H1 (cell line): ENCODE measurements at regions not wholly inside any gene's neighbourhood (a gene's known extent, or its start where the extent isn't known, plus 50 kb on each side); places are given as distances from the start of the nearest gene placed in this dataset.

Experiments
- CTCF ChIA-PET: fragments of 300-600 bp; sonication (Branson Sonifier 250); formaldehyde crosslinking; loops from one replicate; lab custom pipeline; 2021; ENCODE audit not compliant: partially characterized antibody; lab: Charles Lee
- POLR2A ChIA-PET: fragments of 300-600 bp; sonication (Branson Sonifier 250); formaldehyde crosslinking; loops from one replicate; lab custom pipeline; 2021; ENCODE audit warnings: inconsistent platforms; ENCODE audit not compliant: partially characterized antibody; lab: Charles Lee
- DNase-seq, 2 experiments: peaks; one replicate each; pipeline versions ENCODE4 v3.0.0 to v3.0.0-alpha.2; 2010 to 2022; ENCODE audit warnings: low spot score in 2 of 2, low read depth in 1 of 2, mixed read lengths in 1 of 2
- FAIRE-seq: peaks from 2 replicates; lab custom pipeline; 2011; peaks lifted over from hg19 to GRCh38; lab: Jason Lieb, UNC
- H2AFZ ChIP-seq: 2 replicates; pipeline ENCODE4 v1.8.1; 2012; ENCODE audit warnings: low read length, inconsistent platforms
- H2AK5ac ChIP-seq: 2 replicates; pipeline ENCODE4 v1.6.1; 2013; ENCODE audit warnings: low read depth, low read length
- H2BK120ac ChIP-seq: replicated peaks from 2 replicates; pipeline ENCODE3; 2013; ENCODE audit warnings: low read depth, low read length, inconsistent platforms
- H2BK12ac ChIP-seq: 2 replicates; pipeline ENCODE4 v1.6.1; 2013; ENCODE audit warnings: low read depth, low read length
- H2BK15ac ChIP-seq: 2 replicates; pipeline ENCODE4 v1.6.1; 2013; ENCODE audit warnings: low read length
- H2BK20ac ChIP-seq: 2 replicates; pipeline ENCODE4 v1.6.1; 2013; ENCODE audit warnings: low read length
- H2BK5ac ChIP-seq: 2 replicates; pipeline ENCODE4 v1.6.1; 2013; ENCODE audit warnings: low read depth, low read length
- H3K14ac ChIP-seq: 2 replicates; pipeline ENCODE4 v1.6.1; 2013; ENCODE audit warnings: inconsistent platforms; ENCODE audit not compliant: insufficient read length
- H3K18ac ChIP-seq: 2 replicates; pipeline ENCODE4 v1.6.1; 2013; ENCODE audit warnings: low read length; ENCODE audit errors: extremely low read depth
- H3K23ac ChIP-seq: 2 replicates; pipeline ENCODE4 v1.6.1; 2013; ENCODE audit warnings: inconsistent platforms; ENCODE audit not compliant: insufficient read length
- H3K23me2 ChIP-seq: 2 replicates; pipeline ENCODE4 v1.6.1; 2013; ENCODE audit warnings: low read depth, low read length
- H3K27ac ChIP-seq: 2 replicates; pipeline ENCODE4 v1.6.1; 2011; ENCODE audit warnings: low read depth, low read length, inconsistent platforms
- H3K27me3 ChIP-seq, 4 experiments: replicated peaks in 1 of 4; 1 replicate in 1 of 4; 2 replicates in 3 of 4; pipeline versions ENCODE4 v1.6.1 to v1.8.1; 2011 to 2013; ENCODE audit warnings: low read length in 3 of 4, mild to moderate bottlenecking in 3 of 4, inconsistent platforms in 2 of 4, mixed read lengths in 2 of 4, moderate library complexity in 1 of 4; ENCODE audit not compliant: control insufficient read depth in 3 of 4, insufficient read depth in 3 of 4; ENCODE audit errors: extremely low read depth in 1 of 4
- H3K36me3 ChIP-seq, 4 experiments: 2 replicates each; pipeline versions ENCODE4 v1.6.1 to v1.8.1; 2011 to 2013; ENCODE audit warnings: mild to moderate bottlenecking in 4 of 4, low read length in 3 of 4, moderate library complexity in 2 of 4, control low read depth in 1 of 4, inconsistent platforms in 1 of 4; ENCODE audit not compliant: insufficient read depth in 4 of 4, control insufficient read depth in 2 of 4
- H3K4ac ChIP-seq: replicated peaks from 2 replicates; pipeline ENCODE3; 2013; ENCODE audit warnings: low read length, low read depth, mixed read lengths, inconsistent platforms; ENCODE audit not compliant: insufficient read length
- H3K4me1 ChIP-seq, 4 experiments: replicated peaks in 1 of 4; 1 replicate in 1 of 4; 2 replicates in 3 of 4; pipeline versions ENCODE4 v1.6.1 to v1.8.1; 2011 to 2013; ENCODE audit warnings: low read length in 3 of 4, inconsistent platforms in 2 of 4, mixed read lengths in 1 of 4; ENCODE audit not compliant: insufficient read depth in 4 of 4, control insufficient read depth in 3 of 4
- H3K4me2 ChIP-seq, 2 experiments: 2 replicates each; pipeline versions ENCODE4 v1.6.1 to v1.8.1; 2011 to 2013; ENCODE audit warnings: low read depth in 2 of 2, low read length in 2 of 2, control low read depth in 1 of 2, inconsistent platforms in 1 of 2, mild to moderate bottlenecking in 1 of 2; ENCODE audit not compliant: insufficient read depth in 1 of 2
- H3K4me3 ChIP-seq, 4 experiments: fragments of 200-600, 300-600 bp in 1 of 4; sonication (generic), shearing (Covaris generic), sonication (Bioruptor Twin) in 1 of 4; 2 replicates each; pipeline versions ENCODE4 v1.5.1 to v1.8.1; 2011 to 2016; ENCODE audit warnings: low read length in 4 of 4, low read depth in 3 of 4, control low read depth in 2 of 4, inconsistent platforms in 2 of 4, mild to moderate bottlenecking in 2 of 4, mixed read lengths in 1 of 4, moderate library complexity in 1 of 4; ENCODE audit not compliant: insufficient read depth in 2 of 4; ENCODE audit errors: extremely low read depth in 1 of 4
- H3K56ac ChIP-seq: replicated peaks from 2 replicates; pipeline ENCODE3; 2013; ENCODE audit warnings: low read depth, mild to moderate bottlenecking, mixed read lengths, low read length, inconsistent platforms; ENCODE audit not compliant: insufficient read length
- H3K79me1 ChIP-seq: 2 replicates; pipeline ENCODE4 v1.6.1; 2013; ENCODE audit warnings: low read depth, low read length, control low read depth
- H3K79me2 ChIP-seq, 2 experiments: 2 replicates each; pipeline versions ENCODE4 v1.6.1 to v1.8.1; 2012 to 2013; ENCODE audit warnings: low read length in 2 of 2, mild to moderate bottlenecking in 2 of 2, inconsistent platforms in 1 of 2; ENCODE audit not compliant: insufficient read depth in 2 of 2, control insufficient read depth in 1 of 2
- H3K9ac ChIP-seq, 4 experiments: replicated peaks in 1 of 4; 1 replicate in 1 of 4; 2 replicates in 3 of 4; pipeline versions ENCODE4 v1.6.1 to v1.8.1; 2011 to 2013; ENCODE audit warnings: low read depth in 3 of 4, low read length in 3 of 4, control low read depth in 2 of 4, mild to moderate bottlenecking in 2 of 4, moderate library complexity in 2 of 4, inconsistent platforms in 1 of 4; ENCODE audit errors: extremely low read depth in 1 of 4
- H3K9me3 ChIP-seq, 2 experiments: 2 replicates each; pipeline versions ENCODE4 v1.6.1 to v1.8.1; 2012 to 2013; ENCODE audit warnings: mild to moderate bottlenecking in 2 of 2, moderate library complexity in 2 of 2, control low read depth in 1 of 2, inconsistent platforms in 1 of 2, low read depth in 1 of 2, low read length in 1 of 2, mixed read lengths in 1 of 2; ENCODE audit not compliant: insufficient read depth in 2 of 2
- H4K20me1 ChIP-seq, 2 experiments: replicated peaks in 1 of 2; 2 replicates each; pipeline versions ENCODE3 to v1.8.1; 2011 to 2013; ENCODE audit warnings: inconsistent platforms in 2 of 2, low read length in 2 of 2, mild to moderate bottlenecking in 1 of 2; ENCODE audit not compliant: insufficient read depth in 2 of 2, control insufficient read depth in 1 of 2
- H4K5ac ChIP-seq: 2 replicates; pipeline ENCODE4 v1.6.1; 2013; ENCODE audit warnings: low read length, low read depth, mixed read lengths, inconsistent platforms; ENCODE audit not compliant: insufficient read length
- H4K8ac ChIP-seq: 2 replicates; pipeline ENCODE4 v1.8.0; 2013; ENCODE audit warnings: mild to moderate bottlenecking, moderate library complexity, low read length, inconsistent platforms; ENCODE audit not compliant: insufficient read depth; ENCODE audit errors: extremely low read depth
- H4K91ac ChIP-seq: replicated peaks from 2 replicates; pipeline ENCODE3; 2013; ENCODE audit warnings: low read length, mixed read lengths, inconsistent platforms; ENCODE audit not compliant: insufficient read length
- ASH2L ChIP-seq: fragments of 200-600, 300-600 bp; sonication (generic); IDR thresholded peaks from one replicate; pipeline ENCODE4 v1.7.1; 2017; ENCODE audit warnings: low read length
- BACH1 ChIP-seq: IDR thresholded peaks from 2 replicates; pipeline ENCODE4 v1.6.1; 2012; ENCODE audit warnings: low read length, improper control_type of control experiment
- BRCA1 ChIP-seq: IDR thresholded peaks from 2 replicates; pipeline ENCODE4 v1.6.1; 2012; ENCODE audit warnings: low read depth, low read length, improper control_type of control experiment
- CHD1 ChIP-seq: IDR thresholded peaks from 2 replicates; pipeline ENCODE4 v1.6.1; 2012; ENCODE audit warnings: low read depth, low read length, improper control_type of control experiment
- CHD2 ChIP-seq: IDR thresholded peaks from 2 replicates; pipeline ENCODE4 v1.6.1; 2012; ENCODE audit warnings: low read length, improper control_type of control experiment
- EZH2 ChIP-seq: fragments of 200-600 bp; sonication (generic); IDR thresholded peaks from 2 replicates; pipeline ENCODE4 v1.7.1; 2012; ENCODE audit warnings: low read depth, mild to moderate bottlenecking, moderate library complexity, low read length, inconsistent platforms; ENCODE audit not compliant: severe bottlenecking
- FOSL1 ChIP-seq: IDR thresholded peaks from 2 replicates; pipeline ENCODE4 v1.6.1; 2011; ENCODE audit warnings: mild to moderate bottlenecking, low read depth, low read length, moderate library complexity; ENCODE audit not compliant: insufficient read depth
- HDAC2 ChIP-seq, 2 experiments: fragments of 300-600 bp in 1 of 2; sonication (generic) in 1 of 2; IDR thresholded peaks; 2 replicates each; pipeline ENCODE4 v1.6.1; 2011 to 2012; ENCODE audit warnings: low read depth in 2 of 2, low read length in 2 of 2, mild to moderate bottlenecking in 2 of 2, moderate library complexity in 2 of 2, borderline replicate concordance in 1 of 2, inconsistent platforms in 1 of 2
- HDAC6 ChIP-seq: IDR thresholded peaks from one replicate; pipeline ENCODE4 v1.7.1; 2012; ENCODE audit warnings: low read depth, mild to moderate bottlenecking, inconsistent platforms, low read length, moderate library complexity
- MAX ChIP-seq: IDR thresholded peaks from 2 replicates; pipeline ENCODE4 v1.6.1; 2012; ENCODE audit warnings: inconsistent platforms
- NANOG ChIP-seq: IDR thresholded peaks from 2 replicates; pipeline ENCODE4 v1.6.1; 2011; ENCODE audit warnings: low read length, low read depth, mild to moderate bottlenecking, inconsistent platforms; ENCODE audit not compliant: insufficient read depth, poor library complexity, severe bottlenecking
- POLR2A ChIP-seq, 2 experiments: IDR thresholded peaks; 1 replicate in 1 of 2; 2 replicates in 1 of 2; pipeline ENCODE4 v1.6.1; 2011; ENCODE audit warnings: low read depth in 2 of 2, low read length in 2 of 2, mild to moderate bottlenecking in 2 of 2; ENCODE audit errors: control extremely low read depth in 1 of 2
- POLR2AphosphoS5 ChIP-seq: IDR thresholded peaks from 2 replicates; pipeline ENCODE4 v1.6.1; 2011; ENCODE audit warnings: low read depth, low read length
- POU5F1 ChIP-seq: IDR thresholded peaks from 2 replicates; pipeline ENCODE4 v1.6.1; 2011; ENCODE audit warnings: low read depth, mild to moderate bottlenecking, low read length, moderate library complexity
- SIRT6 ChIP-seq: IDR thresholded peaks from one replicate; pipeline ENCODE4 v1.7.1; 2012; ENCODE audit warnings: low read length, inconsistent platforms
- SIX5 ChIP-seq: IDR thresholded peaks from 2 replicates; pipeline ENCODE4 v1.6.1; 2011; ENCODE audit warnings: mild to moderate bottlenecking, low read depth, low read length
- WGBS, 2 experiments: shearing (Covaris generic) in 1 of 2; methylation state at CpG; one replicate each; pipeline versions ENCODE4 v1.1.6 to v1.1.7; 2013 to 2015; ENCODE audit warnings: low lambda C conversion rate in 2 of 2, mixed read lengths in 2 of 2, inconsistent platforms in 1 of 2, low coverage in 1 of 2, missing lambda C conversion rate in 1 of 2; ENCODE audit not compliant: insufficient replicate concordance in 2 of 2, insufficient coverage in 1 of 2, insufficient read length in 1 of 2; ENCODE audit errors: extremely low coverage in 1 of 2, missing lambda C conversion rate in 1 of 2; 5-methylcytosine and 5-hydroxymethylcytosine counted together

- Histone ChIP-seq H3K9me3 (no peaks in the 10 kb centered on the region), H4K91ac (no peak overlapping the region), H3K4me1 (no peaks in the 10 kb centered on the region), H3K4ac (no peak overlapping the region), H3K14ac (no peak overlapping the region), H4K5ac (no peak overlapping the region), H3K23ac (no peak overlapping the region), H4K8ac (no peak overlapping the region), H3K27ac (no peak overlapping the region), H3K18ac (no peak overlapping the region), H2AFZ (no peak overlapping the region), H3K23me2 (peaks cover 2% of the 10 kb centered on the region; the same call in 1 of the 2 replicates), H2BK5ac (no peak overlapping the region), H3K9ac (no peak overlapping the region), H2AK5ac (no peak overlapping the region), H2BK120ac (no peak overlapping the region), H3K4me3 (no peak overlapping the region), H2BK15ac (no peak overlapping the region), H3K4me2 (no peak overlapping the region), H3K36me3 (no peaks in the 10 kb centered on the region), H2BK20ac (no peak overlapping the region), H3K79me1 (no peaks in the 10 kb centered on the region), H3K56ac (no peak overlapping the region), H3K27me3 (no peaks in the 10 kb centered on the region), H3K79me2 (no peaks in the 10 kb centered on the region), H4K20me1 (no peaks in the 10 kb centered on the region), H2BK12ac (no peak overlapping the region)
- FAIRE-seq (no peak), DNase-seq (no peak)
- 79% methylated on average over 6 of the region's 6 CpGs; no CpG with 5 or more reads in 1 of the 2 experiments for WGBS, 2 experiments
- ChIA-PET CTCF (no interaction called here), POLR2A (no interaction called here)
- no peak for TF ChIP-seq NANOG
- no peak for TF ChIP-seq FOSL1
- no peak for TF ChIP-seq MAX
- no peak for TF ChIP-seq CHD1
- no peak for TF ChIP-seq BACH1
- TF ChIP-seq HDAC2 (IDR thresholded peaks at IDR 0.05; ENCODE audit: borderline replicate concordance in 1 of 2, low read depth in 2 of 2, low read length in 2 of 2): no peak
- TF ChIP-seq SIX5: no peak
- TF ChIP-seq CHD2: no peak
- no peak for TF ChIP-seq BRCA1
- no peak for TF ChIP-seq SIRT6
- TF ChIP-seq HDAC6: no peak
- no peak for TF ChIP-seq POLR2AphosphoS5
- no peak for TF ChIP-seq POLR2A (IDR thresholded peaks at IDR 0.05; ENCODE audit: control extremely low read depth in 1 of 2, low read depth in 2 of 2, low read length in 2 of 2)
- TF ChIP-seq EZH2: no peak
- no peak for TF ChIP-seq POU5F1
- no peak for TF ChIP-seq ASH2L
These were observed 215.6 kb upstream of the SHH start for GRCh38 chr7:156027821-156028220.
